ENCODE measurements at regions not wholly inside any gene's neighbourhood (a gene's known extent, or its start where the extent isn't known, plus 50 kb on each side); places are given as distances from the start of the nearest gene placed in this dataset.

GRCh38 chr2:104786821-104787220 lies 67.1 kb upstream of the POU3F3 start:
- no peak for DNase-seq (ENCODE audit: low read depth)
- no peak overlapping the region for H3K4me3 ChIP-seq (ENCODE audit: low read depth, low read length)
- no peak for TF ChIP-seq CTCF (IDR thresholded peaks at IDR 0.05; ENCODE audit: insufficient read depth, low read depth, low read length, missing control alignments)

- TF ChIP-seq CTCF (IDR thresholded peaks at IDR 0.05; ENCODE audit: insufficient read depth, low read depth, low read length, missing control alignments): no peak
- DNase-seq (ENCODE audit: low read depth): no peak
- H3K4me3 ChIP-seq (ENCODE audit: low read depth, low read length): no peak overlapping the region
Observed at GRCh38 chr2:104787298-104788065, 66.4 kb upstream of the POU3F3 start.

GRCh38 chr2:104788742-104789455 lies 65.0 kb upstream of the POU3F3 start:
- TF ChIP-seq CTCF (IDR thresholded peaks at IDR 0.05; ENCODE audit: insufficient read depth, low read depth, low read length, missing control alignments): no peak
- no peak for DNase-seq (ENCODE audit: low read depth)
- H3K4me3 ChIP-seq (ENCODE audit: low read depth, low read length): no peak overlapping the region

- no peak overlapping the region for H3K4me3 ChIP-seq (ENCODE audit: low read depth, low read length)
- no peak for TF ChIP-seq CTCF (IDR thresholded peaks at IDR 0.05; ENCODE audit: insufficient read depth, low read depth, low read length, missing control alignments)
- DNase-seq (ENCODE audit: low read depth): no peak
Observed at GRCh38 chr2:104790100-104790811, 63.7 kb upstream of the POU3F3 start.

GRCh38 chr2:104790901-104791495 lies 62.9 kb upstream of the POU3F3 start:
- no peak for TF ChIP-seq CTCF (IDR thresholded peaks at IDR 0.05; ENCODE audit: insufficient read depth, low read depth, low read length, missing control alignments)
- DNase-seq (ENCODE audit: low read depth): no peak
- H3K4me3 ChIP-seq (ENCODE audit: low read depth, low read length): no peak overlapping the region

GRCh38 chr2:104793966-104794365 lies 59.9 kb upstream of the POU3F3 start:
- no peak for TF ChIP-seq CTCF (IDR thresholded peaks at IDR 0.05; ENCODE audit: insufficient read depth, low read depth, low read length, missing control alignments)
- no peak for DNase-seq (ENCODE audit: low read depth)
- H3K4me3 ChIP-seq (ENCODE audit: low read depth, low read length): no peak overlapping the region
